DND-41 (cell line): ENCODE measurements at regions not wholly inside any gene's neighbourhood (a gene's known extent, or its start where the extent isn't known, plus 50 kb on each side); places are given as distances from the start of the nearest gene placed in this dataset.

Experiments
- CTCF ChIP-seq: IDR thresholded peaks from 2 replicates; pipeline ENCODE4 v1.5.1; 2012; ENCODE audit warnings: borderline replicate concordance, low read length, moderate library complexity, mild to moderate bottlenecking; ENCODE audit not compliant: poor library complexity, severe bottlenecking; ENCODE audit errors: extremely low read depth
- EZH2 ChIP-seq: IDR thresholded peaks from 3 replicates; pipeline ENCODE4 v1.6.1; 2012; ENCODE audit warnings: borderline replicate concordance, low read depth, mild to moderate bottlenecking, moderate library complexity, low read length, inconsistent platforms; ENCODE audit not compliant: severe bottlenecking

- TF ChIP-seq CTCF (no peak), EZH2 (no peak)
These were observed 200.1 kb downstream of the NDFIP2 start for GRCh38 chr13:79681069-79681468.
